ENCODE measurements at regions not wholly inside any gene's neighbourhood (a gene's known extent, or its start where the extent isn't known, plus 50 kb on each side); places are given as distances from the start of the nearest gene placed in this dataset.

GRCh38 chr12:81949416-81949815 is 190.3 kb upstream of the PPFIA2 start:
- H3K27ac ChIP-seq (ENCODE audit: low read length): no peak overlapping the region
- CTCF ChIA-PET: interaction anchor here (0.7 kb wide), 1 partner anchor 33 kb away, joined by 3 read pairs; no protein-coding TSS in a partner anchor
- intact Hi-C loops (cut with micrococcal nuclease; ENCODE audit: unreplicated experiment): no loop called here
- DNase-seq (ENCODE audit: low read depth, low spot score) (no peak), ATAC-seq (no peak)
- no peaks in the 10 kb centered on the region for H3K36me3 ChIP-seq (ENCODE audit: control insufficient read depth, insufficient read depth, low read length)
- H3K4me3 ChIP-seq (ENCODE audit: low read depth in 2 of 2, low read length in 2 of 2): no peak overlapping the region
- no peaks in the 10 kb centered on the region for H3K9me3 ChIP-seq (ENCODE audit: control insufficient read depth, insufficient read depth, low read depth, low read length)
- no TSS peak for BruUV-seq (replicated peaks)
- in situ Hi-C loops (cut with HindIII; ENCODE audit: low pct_unique_long_range_greater_than_20kb, low sequenced_read_pairs): no loop called here
- H3K4me1 ChIP-seq (ENCODE audit: control insufficient read depth, insufficient read depth, low read length): no peaks in the 10 kb centered on the region
- TF ChIP-seq TCF7L2 (IDR thresholded peaks at IDR 0.05; ENCODE audit: low read depth, low read length) (no peak), SIN3A (IDR thresholded peaks at IDR 0.05; ENCODE audit: borderline replicate concordance, insufficient read depth, low read depth, low read length) (no peak), POLR2AphosphoS5 (IDR thresholded peaks at IDR 0.05; ENCODE audit: low read depth, low read length) (no peak), CTCF (IDR thresholded peaks at IDR 0.05) (no peak), REST (IDR thresholded peaks at IDR 0.05; ENCODE audit: insufficient read depth in 1 of 2, low read depth in 2 of 2, low read length in 1 of 2) (no peak)
- no peaks in the 10 kb centered on the region for H3K27me3 ChIP-seq (ENCODE audit: control insufficient read depth, insufficient read depth, low read length)
- POLR2A ChIA-PET: no interaction called here

- no peak for DNase-seq (ENCODE audit: low read depth, low spot score)
- Histone ChIP-seq H3K36me3 (ENCODE audit: control insufficient read depth, insufficient read depth, low read length) (no peaks in the 10 kb centered on the region), H3K9me3 (ENCODE audit: control insufficient read depth, insufficient read depth, low read depth, low read length) (no peaks in the 10 kb centered on the region), H3K4me1 (ENCODE audit: control insufficient read depth, insufficient read depth, low read length) (no peaks in the 10 kb centered on the region), H3K4me3 (ENCODE audit: low read depth in 2 of 2, low read length in 2 of 2) (no peak overlapping the region), H3K27me3 (ENCODE audit: control insufficient read depth, insufficient read depth, low read length) (no peaks in the 10 kb centered on the region), H3K27ac (ENCODE audit: low read length) (no peak overlapping the region)
- no TSS peak for BruUV-seq (replicated peaks)
- in situ Hi-C loops (cut with HindIII; ENCODE audit: low pct_unique_long_range_greater_than_20kb, low sequenced_read_pairs) (no loop called here), intact Hi-C loops (cut with micrococcal nuclease; ENCODE audit: unreplicated experiment) (no loop called here)
- no peak for TF ChIP-seq TCF7L2 (IDR thresholded peaks at IDR 0.05; ENCODE audit: low read depth, low read length)
- ChIA-PET POLR2A (no interaction called here), CTCF (no interaction called here)
- no peak for ATAC-seq
These were observed 185.7 kb upstream of the PPFIA2 start for GRCh38 chr12:81944886-81945285.

DNA sequence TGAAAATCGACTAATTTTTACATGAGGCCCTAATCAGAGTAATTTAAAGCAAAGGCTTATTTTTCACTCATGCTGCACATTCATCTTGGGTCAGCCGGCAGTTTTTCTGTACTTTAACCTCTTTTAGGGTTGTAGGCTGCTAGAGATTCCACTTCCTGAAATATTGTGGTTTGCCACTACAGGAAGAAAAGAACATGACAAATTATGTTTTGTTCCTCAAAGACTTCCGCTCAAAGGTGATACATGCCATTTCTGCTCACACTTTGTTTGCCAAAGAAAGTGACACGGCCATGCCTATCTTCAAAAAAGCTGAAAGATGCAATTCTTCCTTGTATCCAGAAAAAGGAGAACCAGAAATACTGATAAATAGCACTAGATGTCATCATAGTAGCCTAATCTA is 183.4 kb upstream of the PPFIA2 start:
- TF ChIP-seq CTCF (IDR thresholded peaks at IDR 0.05) (no peak), POLR2AphosphoS5 (IDR thresholded peaks at IDR 0.05; ENCODE audit: low read depth, low read length) (no peak), TCF7L2 (IDR thresholded peaks at IDR 0.05; ENCODE audit: low read depth, low read length) (no peak), REST (IDR thresholded peaks at IDR 0.05; ENCODE audit: insufficient read depth in 1 of 2, low read depth in 2 of 2, low read length in 1 of 2) (no peak), SIN3A (IDR thresholded peaks at IDR 0.05; ENCODE audit: borderline replicate concordance, insufficient read depth, low read depth, low read length) (no peak)
- no peak for ATAC-seq
- Histone ChIP-seq H3K9me3 (ENCODE audit: control insufficient read depth, insufficient read depth, low read depth, low read length) (no peaks in the 10 kb centered on the region), H3K36me3 (ENCODE audit: control insufficient read depth, insufficient read depth, low read length) (no peaks in the 10 kb centered on the region), H3K27ac (ENCODE audit: low read length) (no peak overlapping the region), H3K4me1 (ENCODE audit: control insufficient read depth, insufficient read depth, low read length) (no peaks in the 10 kb centered on the region), H3K4me3 (ENCODE audit: low read depth in 2 of 2, low read length in 2 of 2) (no peak overlapping the region), H3K27me3 (ENCODE audit: control insufficient read depth, insufficient read depth, low read length) (no peaks in the 10 kb centered on the region)
- no peak for DNase-seq (ENCODE audit: low read depth, low spot score)
- CTCF ChIA-PET: no interaction called here
- in situ Hi-C loops (cut with HindIII; ENCODE audit: low pct_unique_long_range_greater_than_20kb, low sequenced_read_pairs) (no loop called here), intact Hi-C loops (cut with micrococcal nuclease; ENCODE audit: unreplicated experiment) (no loop called here)
- BruUV-seq (replicated peaks): no TSS peak
- POLR2A ChIA-PET: no interaction called here
